Stimulated activated CD8-positive, alpha-beta memory T cell treated with anti-CD3 and anti-CD28 coated beads, Interleukin-15, amount 100 ng/mL, for 4 hours (primary cell): ENCODE measurements at regions not wholly inside any gene's neighbourhood (a gene's known extent, or its start where the extent isn't known, plus 50 kb on each side); places are given as distances from the start of the nearest gene placed in this dataset.
"Not testable (repeated sequence)": the region's sequence is repeated elsewhere in the genome, so short reads cannot be mapped to it uniquely, and the experiment has no call there.

Experiments
- DNase-seq, 2 donors: peaks; one replicate each; pipeline ENCODE4 v3.0.0-alpha.2; 2020; ENCODE audit warnings: low read depth in 2 of 2

DNA sequence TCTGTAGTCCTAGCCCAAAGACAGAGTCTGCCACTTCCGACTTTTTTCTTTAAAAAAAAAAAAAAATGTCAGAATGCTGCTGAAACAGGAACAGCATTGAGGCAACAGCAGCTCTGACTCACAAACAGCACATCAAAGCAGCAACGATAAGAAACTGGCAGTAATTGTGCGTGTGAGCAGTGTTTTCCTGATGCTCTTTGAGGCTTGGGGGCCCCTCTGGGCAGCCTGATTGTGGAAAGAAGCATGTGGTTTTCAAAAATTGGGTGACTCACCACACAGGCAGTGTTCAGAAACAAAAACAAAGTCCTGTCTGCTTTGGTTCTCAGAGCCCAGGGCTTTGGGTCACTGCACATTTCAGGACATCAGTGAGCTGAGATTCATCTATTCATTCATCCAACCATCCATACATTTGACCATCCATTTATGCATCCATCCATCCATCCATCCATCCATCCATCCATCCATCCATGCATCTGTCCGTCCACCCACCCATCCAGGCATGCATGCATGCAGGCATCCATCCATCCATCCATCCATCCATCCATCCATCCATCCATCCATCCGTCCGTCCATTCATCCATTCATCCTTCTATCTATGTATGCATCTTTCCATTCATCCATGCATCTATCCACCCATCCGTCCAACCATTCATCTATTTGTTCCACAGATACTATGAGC lies 308.4 kb downstream of the RPLP1 start:
- peak; percentile 61 to 80 for DNase-seq

DNA sequence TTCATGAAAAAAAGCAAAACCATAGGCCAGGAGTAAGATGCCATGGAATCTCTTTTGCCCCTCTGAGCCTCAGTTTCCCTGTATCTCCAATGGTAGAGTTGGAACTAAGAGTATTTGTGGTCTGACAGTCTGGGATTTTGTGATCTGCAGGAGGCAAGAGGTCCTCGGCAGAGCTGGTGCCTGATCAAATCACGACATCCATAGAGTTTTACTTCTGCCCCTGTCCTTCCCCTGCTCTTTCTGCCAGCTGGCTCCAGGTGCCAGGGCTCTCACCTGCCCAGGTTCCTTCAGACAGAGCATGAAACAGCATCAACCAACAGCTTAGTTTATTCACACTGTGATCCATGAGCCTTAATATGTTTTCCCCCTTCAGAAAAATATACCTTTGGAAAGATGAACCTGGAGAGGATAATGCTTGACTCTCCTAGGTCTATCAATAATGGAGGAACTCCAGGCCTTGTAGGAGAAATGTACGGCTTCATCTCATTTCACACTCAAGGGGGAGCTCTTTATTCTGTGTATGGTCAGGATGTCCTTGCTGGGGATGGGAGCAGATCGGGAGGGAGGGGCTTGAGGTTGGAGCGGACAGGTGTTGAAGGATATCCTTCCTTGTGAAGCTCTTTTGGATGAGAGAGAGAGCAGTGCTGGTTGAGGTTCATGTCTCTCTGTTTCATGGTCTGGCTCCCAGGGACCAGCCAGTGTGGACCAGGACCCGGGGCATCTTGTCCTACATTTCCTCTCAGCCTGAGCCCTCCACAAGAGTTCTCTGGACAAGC lies 309.9 kb downstream of the RPLP1 start:
- no peak for DNase-seq

DNA sequence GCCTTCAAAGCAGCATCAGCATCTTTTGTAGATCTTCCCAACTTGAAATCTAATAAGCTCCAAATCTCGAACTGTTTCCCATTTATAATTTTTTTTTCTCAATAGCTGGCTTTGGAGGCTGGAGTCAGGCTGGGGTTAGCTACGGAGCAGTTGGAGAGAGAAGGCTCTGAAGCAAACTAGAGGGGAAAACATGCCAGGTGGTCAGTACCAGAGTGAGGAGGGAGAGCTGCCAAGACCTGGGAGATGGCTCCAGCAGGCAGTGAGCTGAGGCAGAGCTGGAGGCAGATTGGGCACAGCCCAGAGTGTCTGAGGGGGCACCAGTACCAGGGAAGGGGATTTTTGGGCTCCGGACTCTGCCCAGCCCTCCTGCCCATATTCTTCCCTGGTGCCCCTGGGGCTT lies 311.2 kb downstream of the RPLP1 start:
- DNase-seq, result no peak

DNA sequence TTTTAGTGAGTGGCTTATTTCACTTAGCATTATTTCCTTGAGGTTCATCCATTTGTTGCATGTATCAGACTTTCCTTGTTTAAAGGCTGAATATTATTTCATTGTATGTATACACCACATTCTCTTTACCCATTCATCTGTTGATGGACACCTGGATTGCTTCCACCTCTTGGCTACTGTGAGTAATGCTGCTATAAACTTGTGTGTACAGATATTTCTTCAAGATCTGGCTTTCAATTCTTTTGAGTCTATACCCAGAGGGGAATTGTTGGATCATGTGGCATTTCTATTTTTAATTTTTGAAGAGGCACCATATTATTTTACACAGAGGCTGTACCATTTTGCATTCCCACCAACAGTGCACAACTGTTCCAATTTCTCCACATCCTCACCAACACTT lies 313.5 kb downstream of the RPLP1 start:
- no peak for DNase-seq

DNA sequence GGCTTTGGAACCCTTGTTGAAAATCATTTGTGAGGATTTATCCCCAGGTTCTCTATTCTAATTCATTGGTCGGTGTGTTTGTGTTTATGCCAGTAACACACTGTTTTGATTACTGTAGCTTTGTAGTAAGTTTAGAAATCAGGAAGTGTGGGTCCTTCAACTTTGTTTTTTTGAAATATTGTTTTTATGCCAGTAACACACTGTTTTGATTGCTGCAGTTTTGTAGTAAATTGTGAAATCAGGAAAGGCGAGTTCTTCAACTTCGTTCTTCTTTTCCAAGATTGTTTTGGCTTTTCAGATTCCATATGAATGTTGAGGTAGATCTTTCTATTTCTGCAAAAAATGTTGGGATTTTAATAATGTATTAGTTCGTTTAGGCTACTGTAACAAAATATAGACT lies 314.6 kb downstream of the RPLP1 start:
- no peak for DNase-seq

DNA sequence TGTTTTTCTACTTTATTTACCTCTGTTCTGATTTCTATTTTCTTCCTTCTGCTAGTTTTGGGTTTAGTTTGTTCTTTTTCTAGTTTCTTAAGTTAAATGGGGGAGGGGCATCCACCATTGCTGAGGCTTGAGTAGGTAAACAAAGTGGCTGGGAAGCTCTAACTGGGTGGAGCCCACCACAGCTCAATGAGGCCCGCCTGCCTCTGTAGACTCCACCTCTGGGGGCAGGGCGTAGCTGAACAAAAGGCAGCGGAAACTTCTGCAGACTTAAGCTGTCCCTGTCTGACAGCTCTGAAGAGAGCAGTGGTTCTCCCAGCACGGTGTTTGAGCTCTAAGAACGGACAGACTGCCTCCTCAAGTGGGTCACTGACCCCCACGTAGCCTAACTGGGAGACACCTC lies 316.7 kb downstream of the RPLP1 start:
- DNase-seq, result not testable (repeated sequence)

DNA sequence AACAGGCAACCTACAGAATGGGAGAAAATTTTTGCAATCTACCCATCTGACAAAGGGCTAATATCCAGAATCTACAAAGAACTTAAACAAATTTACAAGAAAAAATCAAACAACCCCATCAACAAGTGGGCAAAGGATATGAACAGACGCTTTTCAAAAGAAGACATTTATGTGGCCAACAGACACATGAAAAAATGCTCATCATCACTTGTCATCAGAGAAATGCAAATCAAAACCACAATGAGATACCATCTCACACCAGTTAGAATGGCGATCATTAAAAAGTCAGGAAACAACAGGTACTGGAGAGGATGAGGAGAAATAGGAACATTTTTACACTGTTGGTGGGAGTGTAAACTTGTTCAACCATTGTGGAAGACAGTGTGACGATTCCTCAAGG lies 321.6 kb downstream of the RPLP1 start:
- DNase-seq, result not testable (repeated sequence)

DNA sequence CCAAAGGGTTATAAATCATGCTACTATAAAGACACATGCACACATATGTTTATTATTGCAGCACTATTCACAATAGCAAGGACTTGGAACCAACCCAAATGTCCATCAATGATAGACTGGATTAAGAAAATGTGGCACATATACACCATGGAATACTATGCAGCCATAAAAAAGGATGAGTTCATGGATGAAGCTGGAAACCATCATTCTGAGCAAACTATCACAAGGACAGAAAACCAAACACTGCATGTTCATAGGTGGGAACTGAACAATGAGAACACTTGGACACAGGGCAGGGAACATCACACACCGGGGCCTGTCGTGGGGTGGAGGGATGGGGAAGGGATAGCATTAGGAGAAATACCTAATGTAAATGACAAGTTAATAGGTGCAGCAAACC lies 322.1 kb downstream of the RPLP1 start:
- DNase-seq, result not testable (repeated sequence)

DNA sequence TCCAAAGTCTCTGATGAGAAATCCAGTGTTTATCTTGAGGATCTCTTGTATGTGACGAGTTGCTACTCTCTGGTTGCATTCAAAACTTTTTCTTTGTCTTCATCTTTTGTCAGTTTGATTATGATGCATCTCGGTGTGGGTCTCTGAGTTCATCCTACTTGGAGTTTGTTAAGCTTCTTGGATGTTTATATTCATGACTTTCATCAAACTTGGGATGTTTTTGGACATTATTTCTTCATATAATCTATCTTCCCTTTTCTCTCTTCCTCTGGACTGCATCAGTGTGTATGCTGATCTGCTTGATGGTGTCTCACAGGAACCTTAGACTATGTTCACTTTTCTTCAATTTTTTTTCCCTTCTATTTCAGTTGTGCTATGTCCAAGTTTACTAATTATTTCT lies 320.4 kb downstream of the TLE3 start:
- no peak for DNase-seq

DNA sequence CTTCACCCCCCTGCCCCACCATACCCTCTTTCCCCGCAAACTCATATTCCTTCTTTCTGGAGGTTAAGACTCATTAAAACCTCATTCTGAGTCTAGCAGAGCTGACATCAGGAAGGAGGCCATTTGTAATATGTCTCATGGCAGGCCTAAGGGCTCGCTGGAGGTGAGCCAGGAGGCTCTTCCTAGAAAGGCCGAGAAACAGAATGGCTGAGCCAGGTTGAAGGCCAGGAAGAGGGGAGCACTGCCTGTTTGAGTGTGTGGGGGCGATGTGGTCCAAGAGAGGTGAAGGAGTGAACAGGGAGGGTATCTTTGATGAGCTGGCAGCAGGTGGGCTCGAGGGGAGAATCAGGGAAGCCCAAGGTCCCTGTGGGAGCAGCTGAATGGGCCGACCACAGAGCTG lies 317.3 kb downstream of the TLE3 start:
- DNase-seq, result no peak

DNA sequence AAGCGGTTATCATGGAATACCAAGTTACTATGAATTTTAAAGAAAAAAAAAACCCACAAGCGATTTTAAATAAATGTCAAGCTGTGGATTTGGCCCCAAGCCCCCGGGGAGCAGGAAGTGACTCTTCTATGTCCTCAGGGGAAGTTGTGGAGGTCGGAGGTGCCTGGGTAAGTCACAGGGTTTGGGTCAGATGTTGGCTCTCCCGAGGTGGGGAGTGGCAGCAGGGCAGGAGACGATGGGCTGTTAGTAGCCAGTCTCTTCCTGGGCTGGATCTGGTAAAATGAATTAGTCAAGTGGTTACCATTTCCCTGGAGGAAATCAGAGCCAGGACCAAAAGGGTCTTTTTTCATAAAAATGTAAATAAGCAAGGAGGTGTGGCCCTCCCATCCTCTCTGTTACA lies 316.7 kb downstream of the TLE3 start:
- DNase-seq, result no peak

DNA sequence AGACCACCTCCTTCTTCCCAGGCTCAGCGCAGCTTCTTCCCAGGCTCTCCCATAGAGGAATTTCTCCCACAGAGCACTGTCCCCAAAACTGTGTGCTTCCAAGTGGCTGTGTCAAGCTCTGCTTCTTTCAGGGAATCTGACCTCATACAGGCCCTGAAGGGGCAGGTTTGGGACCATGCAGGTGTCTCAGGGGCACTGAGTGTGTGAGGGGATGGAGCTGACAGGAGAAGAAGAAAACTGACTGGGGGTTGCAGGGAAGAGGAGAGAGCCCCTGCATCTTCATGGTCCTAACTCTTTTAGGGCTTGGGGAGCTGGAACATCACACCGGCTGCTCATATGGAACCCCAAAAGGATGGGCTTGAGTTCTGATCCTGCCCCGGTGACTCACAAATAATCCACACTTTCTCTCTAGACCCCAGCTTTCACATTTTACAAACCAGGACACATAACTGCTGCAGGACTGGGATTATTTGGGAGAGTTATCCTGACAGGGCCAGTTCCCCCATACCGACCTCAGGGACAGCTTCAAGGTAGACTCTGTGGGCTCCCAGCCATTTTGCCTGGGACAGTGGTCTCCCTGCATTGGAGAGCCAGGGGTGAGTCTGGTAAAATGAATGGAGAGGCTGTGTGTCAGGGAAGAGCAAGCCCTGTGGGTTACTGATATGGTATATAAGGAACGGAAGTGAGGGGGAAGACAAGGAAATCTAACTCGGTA lies 316.1 kb downstream of the TLE3 start:
- no peak for DNase-seq

DNA sequence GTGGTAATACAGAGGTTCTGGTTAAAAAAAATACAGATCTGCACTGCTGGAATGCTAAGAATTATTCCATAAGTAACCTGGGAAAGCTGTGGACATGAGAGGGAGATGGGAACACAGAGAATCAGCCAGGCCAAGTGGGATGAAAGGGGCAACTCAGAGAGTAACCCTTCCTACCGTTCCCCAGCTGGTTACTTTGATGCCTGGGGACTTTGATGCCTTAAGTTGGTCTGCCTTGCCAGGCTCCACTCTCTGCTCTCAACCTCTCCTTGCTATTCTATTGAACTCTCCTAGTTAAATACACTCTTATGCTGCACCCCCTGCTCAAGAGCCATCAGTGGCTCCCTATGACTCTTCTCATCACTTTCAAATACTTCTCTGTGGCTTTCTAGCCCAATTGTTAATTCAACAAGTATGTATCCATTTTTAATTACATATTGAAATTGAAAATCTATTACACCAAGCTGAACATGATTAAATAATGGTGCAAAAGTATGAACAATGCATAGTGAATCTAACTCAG lies 315.5 kb downstream of the TLE3 start:
- no peak for DNase-seq

DNA sequence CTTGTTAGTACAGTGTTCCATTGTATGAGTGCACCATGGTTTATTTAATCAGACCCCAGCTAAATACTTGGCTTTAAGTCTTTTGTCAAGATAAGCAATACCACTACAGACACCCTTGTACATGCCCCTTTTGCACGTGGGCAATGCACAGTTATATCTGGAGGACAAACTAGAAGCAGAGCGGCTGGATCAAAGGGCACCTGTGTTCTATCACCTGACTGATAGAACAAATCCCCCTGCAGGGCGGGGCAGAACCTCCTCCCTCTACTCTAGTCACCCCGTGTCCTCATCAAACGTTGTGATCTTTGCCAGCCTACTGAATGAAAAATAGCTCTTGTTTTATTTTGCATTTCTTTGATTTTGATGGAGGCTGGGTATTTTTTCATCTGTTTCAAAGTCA lies 314.9 kb downstream of the TLE3 start:
- DNase-seq, result no peak

DNA sequence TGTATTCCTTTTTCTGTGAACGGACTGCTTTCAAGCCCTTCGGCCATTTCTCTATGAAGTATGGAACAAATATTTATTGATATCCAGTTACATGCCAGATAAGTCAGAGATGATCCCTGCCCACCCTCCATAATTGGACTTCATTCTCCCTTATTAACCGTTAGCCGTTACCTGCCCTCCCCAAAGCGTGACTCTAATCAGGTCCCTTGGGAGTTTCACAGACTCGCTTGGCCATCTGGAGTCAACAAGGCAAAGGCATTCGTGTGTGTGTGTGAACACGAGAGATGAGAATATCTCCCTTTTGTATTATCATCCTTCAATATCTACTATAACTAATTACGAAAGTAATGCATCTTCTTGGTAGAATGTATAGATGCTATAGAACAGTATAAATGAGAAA lies 314.5 kb downstream of the TLE3 start:
- no peak for DNase-seq

DNA sequence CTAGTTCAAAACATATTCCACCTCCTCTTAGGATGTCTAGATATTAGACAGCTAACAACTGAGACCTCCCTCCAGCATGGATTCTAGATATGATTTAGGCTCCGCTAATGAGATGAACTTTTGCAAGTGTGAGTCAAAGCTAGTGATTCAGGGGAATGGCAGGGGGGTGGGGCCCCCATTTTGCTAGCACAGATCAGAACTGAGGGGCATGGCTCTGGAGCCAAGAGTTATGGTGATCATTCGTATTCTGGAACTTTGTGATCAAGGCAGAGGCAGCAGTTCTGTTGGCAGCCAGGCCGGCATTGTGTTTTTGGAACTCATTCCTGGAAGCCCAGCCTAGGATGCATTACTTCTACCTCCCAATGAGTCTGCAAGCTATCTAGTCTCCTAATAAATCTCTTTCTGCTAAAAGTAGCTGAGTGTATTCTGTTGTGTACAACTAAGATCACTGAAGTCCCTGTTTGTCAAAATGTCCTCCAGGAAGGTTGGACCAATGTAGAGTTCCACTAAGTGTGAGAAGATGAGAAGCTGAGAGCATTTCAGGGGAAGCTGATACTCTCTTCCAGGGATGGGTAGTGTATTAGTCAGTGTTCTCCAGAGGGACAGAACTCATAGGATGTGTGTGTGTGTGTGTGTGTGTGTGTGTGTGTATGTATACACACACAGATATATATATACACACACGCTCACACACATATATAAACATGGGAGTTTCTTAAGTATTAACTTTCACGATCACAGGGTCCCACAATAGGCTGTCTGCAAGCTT lies 312.7 kb downstream of the TLE3 start:
- DNase-seq, result no peak

DNA sequence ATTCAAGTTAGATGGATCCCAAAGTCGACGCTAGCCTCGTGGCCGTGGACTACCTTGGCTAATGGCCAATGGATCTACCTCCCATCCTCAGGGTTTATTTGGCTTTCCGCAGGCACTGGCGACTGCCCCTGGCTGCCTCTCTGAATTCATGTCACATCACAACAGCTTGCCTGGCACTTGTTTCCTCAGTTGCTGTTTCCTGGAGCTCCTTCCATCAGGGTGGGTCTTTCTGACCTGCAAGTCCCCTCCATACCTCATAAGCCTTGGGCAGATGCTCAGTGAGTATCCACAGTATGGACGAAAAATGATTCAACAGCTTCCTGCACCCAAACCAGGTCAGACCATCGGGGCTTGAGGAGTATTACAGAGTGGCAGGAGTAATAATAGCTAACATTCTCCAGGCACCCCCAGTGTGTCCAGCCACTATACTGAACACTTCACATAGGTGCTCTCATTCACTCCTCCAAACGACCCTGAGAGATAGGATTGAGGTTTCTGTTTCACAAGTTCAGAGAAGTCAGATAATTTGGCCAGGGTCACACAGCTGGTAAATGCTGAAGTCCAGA lies 311.5 kb downstream of the TLE3 start:
- DNase-seq, result no peak

DNA sequence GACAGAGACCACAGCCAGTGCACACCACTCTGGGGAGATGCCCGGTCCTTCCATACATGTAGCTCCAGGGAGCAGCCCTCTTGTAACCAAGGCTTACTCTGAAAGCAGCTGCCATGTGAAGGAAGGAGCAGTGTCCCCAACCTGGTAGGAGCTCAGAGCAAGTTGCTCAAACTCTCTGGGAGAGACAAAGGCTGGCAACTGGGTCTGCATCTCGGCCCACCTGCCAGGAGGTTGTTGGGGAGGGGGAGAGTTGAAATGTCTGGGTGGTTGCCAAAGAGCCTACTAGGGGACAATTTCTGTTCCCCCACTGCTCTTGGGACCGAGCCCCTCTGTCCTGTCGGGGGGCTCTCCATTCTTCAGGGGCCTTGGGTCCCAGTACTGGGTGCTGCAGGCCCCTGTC lies 309.9 kb downstream of the TLE3 start:
- DNase-seq, result no peak

DNA sequence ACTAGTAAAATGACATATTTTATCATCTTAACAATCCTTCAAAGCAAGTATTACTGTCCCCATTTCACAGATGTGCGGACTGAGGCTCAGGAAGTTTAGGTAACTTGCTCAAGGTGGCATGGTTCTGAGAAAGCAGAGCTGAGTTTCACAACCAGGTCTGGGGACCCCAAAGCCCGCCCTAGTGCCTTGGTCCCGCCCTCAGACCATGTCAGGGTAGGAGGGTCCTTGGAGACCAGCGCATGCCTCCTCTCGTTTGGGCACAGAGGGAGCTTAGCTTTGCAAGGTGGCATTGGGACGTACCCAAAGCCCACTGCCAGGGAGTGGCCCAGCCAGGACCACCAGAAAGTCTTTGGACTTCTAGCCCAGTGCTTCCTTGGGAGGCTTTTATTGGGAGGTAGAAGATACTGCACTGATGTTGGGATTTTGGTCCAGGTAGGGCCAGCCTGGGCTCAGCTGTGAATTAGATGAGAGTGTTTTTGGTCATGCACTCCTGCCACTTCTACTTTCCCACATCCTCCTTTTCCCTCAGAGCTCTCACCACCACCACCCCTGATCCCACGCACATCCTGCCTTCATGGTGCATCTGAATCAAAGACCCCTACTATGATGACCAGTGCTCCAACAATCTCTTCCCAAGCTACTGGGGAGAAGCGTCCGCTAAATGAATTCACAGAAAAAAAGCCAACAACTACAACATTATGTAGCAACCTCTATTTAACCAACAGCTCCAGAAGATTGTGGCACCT lies 307.9 kb downstream of the TLE3 start:
- DNase-seq, result no peak

DNA sequence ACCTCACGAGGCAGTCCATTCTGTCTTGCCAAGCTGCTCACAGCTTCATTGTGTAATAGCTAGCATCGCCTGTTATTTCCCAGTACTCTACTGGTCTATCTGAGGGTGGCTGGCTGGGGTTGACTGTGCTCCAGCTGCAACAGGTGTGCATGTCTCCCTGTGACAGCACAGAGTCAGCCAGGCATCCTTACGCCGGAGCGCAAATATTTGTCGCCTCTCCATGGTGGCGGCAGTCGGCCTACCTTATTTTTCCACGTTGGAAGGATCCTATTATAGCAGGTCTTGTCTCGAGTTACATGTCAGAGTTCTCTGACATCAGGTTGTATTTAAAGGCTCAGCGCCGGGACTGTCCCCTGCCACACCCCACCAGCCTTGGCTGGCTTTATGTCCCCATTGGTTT lies 307.1 kb downstream of the TLE3 start:
- DNase-seq, result no peak

DNA sequence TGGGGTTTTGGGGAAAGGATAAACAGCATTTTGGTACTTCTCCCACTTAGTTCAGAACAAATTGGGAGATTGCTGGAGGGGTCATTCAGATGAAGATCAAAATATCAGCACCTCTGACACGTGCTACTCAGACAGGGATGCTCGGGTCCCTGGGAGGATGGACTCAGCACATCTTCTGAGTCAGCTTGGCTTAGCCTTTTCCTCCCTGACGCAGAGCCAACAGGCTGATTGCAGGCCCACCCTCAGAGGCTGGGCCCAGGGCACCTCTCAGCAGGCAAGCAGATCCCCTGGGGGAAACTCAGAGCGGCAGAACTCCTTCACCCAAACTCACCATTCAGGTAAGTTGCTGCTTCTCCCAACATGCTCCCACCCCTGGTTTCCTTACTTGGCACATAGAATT lies 304.9 kb downstream of the TLE3 start:
- DNase-seq, result no peak
